ENCODE measurements at regions not wholly inside any gene's neighbourhood (a gene's known extent, or its start where the extent isn't known, plus 50 kb on each side); places are given as distances from the start of the nearest gene placed in this dataset.

- DNase-seq = no peak
- Histone ChIP-seq H3K36me3 (no peaks in the 10 kb centered on the region), H3K9me3 (no peaks in the 10 kb centered on the region), H3K27me3 (peaks cover 0 to 4% of the 10 kb centered on the region in 2 donors), H3K27ac (no peak overlapping the region), H3K4me3 (no peak overlapping the region), H3K4me1 (peaks cover 0 to 26% of the 10 kb centered on the region in 2 donors)
- TF ChIP-seq CTCF (IDR thresholded peaks at IDR 0.05) = no peak
- ATAC-seq = no peak
- intact Hi-C loops (cut with DNase I) = no loop called here
These were observed 715.1 kb downstream of the UQCRFS1 start for GRCh38 chr19:28497887-28498286.

- DNase-seq (no peak), ATAC-seq (no peak)
- H3K4me1 ChIP-seq = peaks cover 0 to 26% of the 10 kb centered on the region in 2 donors
- peaks cover 0 to 4% of the 10 kb centered on the region in 2 donors for H3K27me3 ChIP-seq
- H3K36me3 ChIP-seq = no peaks in the 10 kb centered on the region
- no peak overlapping the region for H3K27ac ChIP-seq
- no peak for TF ChIP-seq CTCF (IDR thresholded peaks at IDR 0.05)
- no peaks in the 10 kb centered on the region for H3K9me3 ChIP-seq
- H3K4me3 ChIP-seq = no peak overlapping the region
- intact Hi-C loops (cut with DNase I) = no loop called here
These were observed 715.8 kb downstream of the UQCRFS1 start for GRCh38 chr19:28497137-28497536.

GRCh38 chr19:28495046-28495445, 717.9 kb downstream of the UQCRFS1 start:
- intact Hi-C loops (cut with DNase I) = no loop called here
- Histone ChIP-seq H3K27ac (no peak overlapping the region), H3K9me3 (no peaks in the 10 kb centered on the region), H3K4me3 (no peak overlapping the region), H3K4me1 (peaks cover 0 to 5% of the 10 kb centered on the region in 2 donors), H3K36me3 (no peaks in the 10 kb centered on the region), H3K27me3 (peaks cover 0 to 10% of the 10 kb centered on the region in 2 donors)
- ATAC-seq = no peak
- TF ChIP-seq CTCF (IDR thresholded peaks at IDR 0.05) = no peak
- DNase-seq = no peak

- H3K4me3 ChIP-seq = no peak overlapping the region
- no peak for ATAC-seq
- no peaks in the 10 kb centered on the region for H3K36me3 ChIP-seq
- H3K27ac ChIP-seq = no peak overlapping the region
- H3K9me3 ChIP-seq = no peaks in the 10 kb centered on the region
- TF ChIP-seq CTCF (IDR thresholded peaks at IDR 0.05) = no peak
- peaks cover 0 to 14% of the 10 kb centered on the region in 2 donors for H3K27me3 ChIP-seq
- no peaks in the 10 kb centered on the region for H3K4me1 ChIP-seq
- DNase-seq = no peak
- intact Hi-C loops (cut with DNase I) = no loop called here
These were observed 718.5 kb downstream of the UQCRFS1 start for GRCh38 chr19:28494461-28494860.

- H3K4me3 ChIP-seq = no peak overlapping the region
- peaks cover 0 to 20% of the 10 kb centered on the region in 2 donors for H3K27me3 ChIP-seq
- no peaks in the 10 kb centered on the region for H3K9me3 ChIP-seq
- DNase-seq = no peak
- H3K27ac ChIP-seq = no peak overlapping the region
- no peaks in the 10 kb centered on the region for H3K4me1 ChIP-seq
- ATAC-seq = no peak
- TF ChIP-seq CTCF (IDR thresholded peaks at IDR 0.05) = no peak
- no peaks in the 10 kb centered on the region for H3K36me3 ChIP-seq
- intact Hi-C loops (cut with DNase I) = no loop called here
These were observed 719.1 kb downstream of the UQCRFS1 start for GRCh38 chr19:28493884-28494283.

Measured in left lung (tissue), 4 donors.